RWPE1 (cell line): ENCODE measurements at regions not wholly inside any gene's neighbourhood (a gene's known extent, or its start where the extent isn't known, plus 50 kb on each side); places are given as distances from the start of the nearest gene placed in this dataset.

Experiments used
- CTCF ChIA-PET: fragments of 350-600 bp; sonication (Branson Sonifier 250); formaldehyde crosslinking; extraction: SDS; loops from one replicate; lab custom pipeline; 2021; lab: Yijun Ruan, JAX
- POLR2A ChIA-PET: fragments of 400-600 bp; formaldehyde crosslinking; extraction: SDS; loops from one replicate; lab custom pipeline; 2020; ENCODE audit warnings: antibody characterized with exemption; ENCODE audit not compliant: low non-redundant PET; lab: Yijun Ruan, JAX
- DNase-seq: peaks from one replicate; pipeline ENCODE4 v3.0.0; 2012; ENCODE audit warnings: low spot score
- H3K27ac ChIP-seq: fragments of 450-650 bp; 2 replicates; pipeline ENCODE4 v1.5.1; 2017
- CTCF ChIP-seq: fragments of 450-650 bp; conservative IDR thresholded peaks from 2 replicates; pipeline ENCODE4 v1.5.1; 2017; ENCODE audit warnings: low read depth, mild to moderate bottlenecking

GRCh38 chr13:50419896-50420295, 404.7 kb downstream of the KCNRG start:
- no peak for TF ChIP-seq CTCF
- no peak for DNase-seq
- no peak overlapping the region for H3K27ac ChIP-seq
- ChIA-PET CTCF (interaction anchor here (0.9 kb wide), 1 partner anchor 105 kb away, joined by 3 read pairs; no protein-coding TSS in a partner anchor), POLR2A (no interaction called here)

- CTCF ChIA-PET, result no interaction called here
- peak overlapping the region; percentile 34; the same call in 1 of the 2 replicates for H3K27ac ChIP-seq
- no peak for DNase-seq
- POLR2A ChIA-PET, result no interaction called here
- no peak for TF ChIP-seq CTCF
These were observed 405.7 kb downstream of the KCNRG start for GRCh38 chr13:50420718-50421472.

- ChIA-PET POLR2A (no interaction called here), CTCF (no interaction called here)
- H3K27ac ChIP-seq, result no peak overlapping the region
- peak; percentile 65 for DNase-seq
- no peak for TF ChIP-seq CTCF
These were observed 406.4 kb downstream of the KCNRG start for GRCh38 chr13:50421473-50422130.

- TF ChIP-seq CTCF, result no peak
These were observed 407.2 kb downstream of the KCNRG start for GRCh38 chr13:50422181-50423148.

GRCh38 chr13:50424993-50425392, 409.7 kb downstream of the KCNRG start:
- ChIA-PET CTCF (no interaction called here), POLR2A (no interaction called here)
- no peak overlapping the region for H3K27ac ChIP-seq
- DNase-seq, result no peak
- TF ChIP-seq CTCF, result no peak

More at GRCh38 chr13:50422181-50423148, 407.2 kb downstream of the KCNRG start:
- H3K27ac ChIP-seq, result no peak overlapping the region
- POLR2A ChIA-PET, result no interaction called here
- no peak for DNase-seq
- CTCF ChIA-PET, result no interaction called here

- DNase-seq, result no peak
- POLR2A ChIA-PET, result no interaction called here
- TF ChIP-seq CTCF, result no peak
- no peak overlapping the region for H3K27ac ChIP-seq
- CTCF ChIA-PET, result interaction anchor here (0.8 kb wide), 1 partner anchor 1430 kb away, joined by 3 read pairs; no protein-coding TSS in a partner anchor
These were observed 410.5 kb downstream of the KCNRG start for GRCh38 chr13:50425772-50426171.
